GM18951 (cell line): ENCODE measurements at regions not wholly inside any gene's neighbourhood (a gene's known extent, or its start where the extent isn't known, plus 50 kb on each side); places are given as distances from the start of the nearest gene placed in this dataset.

Source experiments
- POLR2A ChIP-seq: IDR thresholded peaks from 4 replicates; pipeline ENCODE4 v1.6.1; 2011; ENCODE audit warnings: mild to moderate bottlenecking; ENCODE audit not compliant: insufficient read length, insufficient read depth; ENCODE audit errors: extremely low read depth
- in situ Hi-C: fragments of 300-500 bp; cut with MboI; formaldehyde crosslinking; loops from one replicate; pipeline ENCODE4 v1.12.0; 2022; ENCODE audit warnings: low sequenced_read_pairs, mixed read lengths, inconsistent platforms; ENCODE audit not compliant: unreplicated experiment

GRCh38 chr1:163864207-163864606 lies 542.5 kb downstream of the NUF2 start:
- no peak for TF ChIP-seq POLR2A
- in situ Hi-C loops, result no loop called here

- no peak for TF ChIP-seq POLR2A
- in situ Hi-C loops, result no loop called here
Observed at GRCh38 chr1:163866564-163866963, 544.8 kb downstream of the NUF2 start.

DNA sequence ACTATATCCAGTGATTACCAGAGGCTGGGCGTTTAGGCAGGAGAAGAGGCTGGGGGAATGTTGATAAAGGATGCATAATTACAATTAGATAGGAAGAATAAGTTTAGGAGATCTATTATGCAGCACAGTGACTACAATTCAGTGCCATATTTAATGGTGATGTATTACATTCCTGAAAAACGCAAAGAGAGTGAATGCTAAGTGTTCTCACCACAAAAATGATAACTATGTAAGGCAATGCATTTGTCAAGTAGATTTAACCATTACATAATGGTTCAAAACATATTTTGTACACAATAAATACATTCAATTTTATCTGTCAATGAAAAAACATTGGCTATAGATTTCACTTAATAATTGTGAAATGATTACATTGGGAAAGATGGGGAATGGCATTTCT lies 548.9 kb downstream of the NUF2 start:
- no peak for TF ChIP-seq POLR2A
- in situ Hi-C loops, result no loop called here

DNA sequence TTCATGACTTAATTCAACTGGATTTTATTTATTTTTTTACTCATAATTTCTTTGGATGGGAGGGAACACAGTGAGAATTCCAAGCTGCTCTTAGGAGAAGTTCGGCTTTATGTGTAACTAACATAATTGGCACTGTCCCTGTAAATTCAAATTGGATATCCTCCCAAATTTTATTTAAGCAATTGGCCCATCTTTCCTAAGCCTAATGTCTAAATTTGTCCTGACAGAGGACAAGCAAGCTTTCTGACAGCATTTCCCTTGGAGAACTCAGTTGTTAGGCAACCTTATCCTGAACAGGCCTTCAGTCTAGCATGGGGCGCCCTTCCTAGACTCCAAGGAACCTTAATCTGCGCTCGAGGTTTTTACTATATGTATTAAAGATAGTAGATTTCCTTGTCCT lies 550.3 kb downstream of the NUF2 start:
- no peak for TF ChIP-seq POLR2A
- in situ Hi-C loops, result no loop called here

GRCh38 chr1:163874070-163874469 lies 552.3 kb downstream of the NUF2 start:
- TF ChIP-seq POLR2A, result no peak
- in situ Hi-C loops, result no loop called here

- in situ Hi-C loops, result no loop called here
- TF ChIP-seq POLR2A, result no peak
Observed at GRCh38 chr1:163875200-163875926, 553.6 kb downstream of the NUF2 start.

- no peak for TF ChIP-seq POLR2A
- in situ Hi-C loops, result no loop called here
Observed at GRCh38 chr1:163875927-163876320, 554.2 kb downstream of the NUF2 start.

GRCh38 chr1:163876546-163876945 lies 554.8 kb downstream of the NUF2 start:
- in situ Hi-C loops, result no loop called here
- no peak for TF ChIP-seq POLR2A

GRCh38 chr1:163877016-163877415 lies 555.3 kb downstream of the NUF2 start:
- in situ Hi-C loops, result no loop called here
- no peak for TF ChIP-seq POLR2A

GRCh38 chr1:163885510-163885909 lies 563.8 kb downstream of the NUF2 start:
- in situ Hi-C loops, result no loop called here
- TF ChIP-seq POLR2A, result no peak

- no peak for TF ChIP-seq POLR2A
- in situ Hi-C loops, result no loop called here
Observed at GRCh38 chr1:163896001-163896400, 574.2 kb downstream of the NUF2 start.

DNA sequence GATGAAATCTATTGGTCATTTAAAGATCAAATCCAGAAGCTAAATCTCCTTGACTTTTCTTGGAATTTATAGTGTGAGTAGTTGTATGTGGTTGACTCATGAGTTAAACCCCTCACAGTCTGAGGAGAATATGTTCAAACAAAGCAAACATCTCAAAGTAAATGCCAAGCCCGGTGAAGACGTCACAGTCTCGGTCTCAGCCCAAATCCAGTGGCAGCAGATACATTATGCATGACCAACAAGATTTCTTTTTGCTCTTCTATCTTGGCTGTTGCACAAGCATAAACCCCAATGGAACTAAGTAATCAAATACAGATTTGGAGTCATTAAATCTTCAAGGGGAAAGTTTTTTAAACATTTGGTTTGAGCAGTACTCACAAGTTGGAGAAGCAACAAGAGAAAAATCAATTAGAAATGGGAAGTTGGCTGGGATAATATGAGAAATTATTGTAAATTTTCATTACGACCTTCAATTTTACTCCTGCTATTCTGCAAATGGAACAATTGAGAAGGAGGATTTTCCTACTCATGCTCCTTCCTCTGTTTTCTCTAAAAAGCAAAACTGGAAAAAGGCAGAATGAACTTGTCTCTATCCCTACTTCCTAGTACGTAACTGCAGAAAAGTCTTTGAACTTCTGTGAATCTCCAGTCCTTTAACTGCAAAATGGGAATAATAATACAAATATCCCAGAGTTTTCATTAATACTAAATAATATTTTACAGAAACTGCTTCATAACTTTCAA lies 575.8 kb downstream of the NUF2 start:
- in situ Hi-C loops, result no loop called here
- no peak for TF ChIP-seq POLR2A

DNA sequence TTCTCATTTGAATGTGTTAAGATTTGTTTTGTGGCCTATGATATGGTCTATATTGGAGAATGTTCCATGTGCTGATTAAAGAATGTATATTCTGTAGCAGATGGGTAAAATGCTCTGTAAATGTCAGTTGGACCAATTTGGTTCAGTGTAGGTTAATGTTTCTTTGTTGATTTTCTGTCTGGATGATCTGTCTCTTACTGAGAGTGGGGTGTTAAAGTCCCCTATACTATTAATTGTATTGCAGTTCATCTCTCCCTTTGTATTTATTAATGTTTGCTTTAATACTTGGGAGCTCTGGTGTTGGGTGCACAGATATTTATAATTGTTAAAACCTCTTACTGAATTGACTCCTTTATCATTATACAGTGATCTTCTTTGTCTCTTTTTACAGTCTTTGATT lies 584.5 kb downstream of the NUF2 start:
- in situ Hi-C loops, result no loop called here

More for the DNA sequence above, 584.5 kb downstream of the NUF2 start:
- TF ChIP-seq POLR2A, result no peak
